GM18508 (cell line): ENCODE measurements at regions not wholly inside any gene's neighbourhood (a gene's known extent, or its start where the extent isn't known, plus 50 kb on each side); places are given as distances from the start of the nearest gene placed in this dataset.

ENCODE experiments used
- ATAC-seq: cut with Tn5 transposase; IDR thresholded peaks from one replicate; pipeline ENCODE4 v1.9.1; 2021; ENCODE audit warnings: moderate number of reproducible peaks; ENCODE audit not compliant: insufficient read depth, unreplicated experiment

GRCh38 chr3:42037318-42037945 is 53.7 kb upstream of the TRAK1 start:
- no peak for ATAC-seq

GRCh38 chr3:42036483-42036823 is 54.7 kb upstream of the TRAK1 start:
- ATAC-seq = no peak

- no peak for ATAC-seq
These were observed 55.2 kb upstream of the TRAK1 start for GRCh38 chr3:42035816-42036482.

- ATAC-seq = no peak
These were observed 56.1 kb upstream of the TRAK1 start for GRCh38 chr3:42035007-42035406.

- ATAC-seq = no peak
These were observed 57.4 kb upstream of the TRAK1 start for GRCh38 chr3:42033741-42034140.

GRCh38 chr3:42032693-42033349 is 58.3 kb upstream of the TRAK1 start:
- ATAC-seq = no peak

GRCh38 chr3:42031808-42032480 is 59.2 kb upstream of the TRAK1 start:
- no peak for ATAC-seq

- ATAC-seq = no peak
These were observed 62.7 kb upstream of the TRAK1 start for GRCh38 chr3:42028474-42028873.

- ATAC-seq = no peak
These were observed 63.6 kb upstream of the TRAK1 start for GRCh38 chr3:42027571-42027970.

GRCh38 chr3:42025370-42026138 is 63.7 kb upstream of the ULK4 start:
- ATAC-seq = no peak

GRCh38 chr3:42024591-42025351 is 62.9 kb upstream of the ULK4 start:
- no peak for ATAC-seq

GRCh38 chr3:42023380-42023779 is 61.5 kb upstream of the ULK4 start:
- ATAC-seq = no peak

- no peak for ATAC-seq
These were observed 60.5 kb upstream of the ULK4 start for GRCh38 chr3:42022355-42022754.

- ATAC-seq = no peak
These were observed 58.9 kb upstream of the ULK4 start for GRCh38 chr3:42020684-42021307.

GRCh38 chr3:42019953-42020260 is 58.0 kb upstream of the ULK4 start:
- ATAC-seq = no peak

- ATAC-seq = no peak
These were observed 57.4 kb upstream of the ULK4 start for GRCh38 chr3:42019144-42019952.

- no peak for ATAC-seq
These were observed 53.1 kb upstream of the ULK4 start for GRCh38 chr3:42014921-42015533.

GRCh38 chr3:42014458-42014920 is 52.6 kb upstream of the ULK4 start:
- ATAC-seq = no peak
